Stimulated activated CD4-positive, alpha-beta T cell treated with anti-CD3 and anti-CD28 coated beads, TNF-alpha, amount 100 ng/mL, for 4 hours (primary cell): ENCODE measurements at regions not wholly inside any gene's neighbourhood (a gene's known extent, or its start where the extent isn't known, plus 50 kb on each side); places are given as distances from the start of the nearest gene placed in this dataset.

Source experiments
- DNase-seq, 3 experiments: peaks; one replicate each; pipeline ENCODE4 v3.0.0-alpha.2; 2020; ENCODE audit warnings: low read depth in 3 of 3

DNA sequence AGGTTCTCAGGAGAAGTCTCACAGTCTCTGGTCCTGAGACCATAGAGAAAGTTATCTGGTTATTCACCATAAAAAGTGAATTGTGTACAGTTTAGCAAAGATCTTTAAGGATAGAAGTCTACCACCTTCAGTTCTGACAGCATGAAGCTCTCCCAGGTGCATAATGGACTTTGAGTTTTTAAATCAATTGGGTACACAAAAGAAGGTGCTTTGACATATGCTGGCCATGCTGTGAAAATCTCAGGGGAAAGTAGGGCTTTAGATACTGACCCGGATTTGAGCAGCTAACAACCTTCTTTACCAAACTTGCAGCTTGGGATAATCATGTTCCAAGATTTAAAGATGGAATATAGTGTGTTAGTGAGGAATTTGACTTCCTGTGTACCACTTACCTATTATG, 264.2 kb downstream of the ZSWIM6 start:
- DNase-seq, result no peak

- DNase-seq, result no peak
Measured at GRCh38 chr5:61597684-61598083, 265.6 kb downstream of the ZSWIM6 start.

DNA sequence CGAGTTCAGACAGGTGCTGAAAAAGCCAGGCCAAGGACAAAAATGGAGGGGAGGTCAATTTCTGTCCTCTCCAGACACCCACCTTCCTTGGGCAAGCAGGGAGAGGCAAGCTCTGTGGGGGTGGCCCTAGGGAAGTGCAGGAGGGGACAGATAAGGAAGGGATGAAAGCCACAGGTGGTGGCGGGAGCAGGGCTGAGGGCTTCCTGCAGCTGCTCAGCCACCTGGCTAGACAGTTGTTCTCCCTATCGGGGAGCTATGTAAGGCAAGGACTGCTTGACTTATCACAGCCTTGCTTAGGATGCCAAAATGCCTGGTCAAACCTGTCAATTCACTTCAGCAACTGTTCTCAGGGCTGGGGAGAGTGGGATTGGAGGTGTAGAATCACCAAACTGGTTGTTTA, 266.1 kb downstream of the ZSWIM6 start:
- DNase-seq, result no peak

DNA sequence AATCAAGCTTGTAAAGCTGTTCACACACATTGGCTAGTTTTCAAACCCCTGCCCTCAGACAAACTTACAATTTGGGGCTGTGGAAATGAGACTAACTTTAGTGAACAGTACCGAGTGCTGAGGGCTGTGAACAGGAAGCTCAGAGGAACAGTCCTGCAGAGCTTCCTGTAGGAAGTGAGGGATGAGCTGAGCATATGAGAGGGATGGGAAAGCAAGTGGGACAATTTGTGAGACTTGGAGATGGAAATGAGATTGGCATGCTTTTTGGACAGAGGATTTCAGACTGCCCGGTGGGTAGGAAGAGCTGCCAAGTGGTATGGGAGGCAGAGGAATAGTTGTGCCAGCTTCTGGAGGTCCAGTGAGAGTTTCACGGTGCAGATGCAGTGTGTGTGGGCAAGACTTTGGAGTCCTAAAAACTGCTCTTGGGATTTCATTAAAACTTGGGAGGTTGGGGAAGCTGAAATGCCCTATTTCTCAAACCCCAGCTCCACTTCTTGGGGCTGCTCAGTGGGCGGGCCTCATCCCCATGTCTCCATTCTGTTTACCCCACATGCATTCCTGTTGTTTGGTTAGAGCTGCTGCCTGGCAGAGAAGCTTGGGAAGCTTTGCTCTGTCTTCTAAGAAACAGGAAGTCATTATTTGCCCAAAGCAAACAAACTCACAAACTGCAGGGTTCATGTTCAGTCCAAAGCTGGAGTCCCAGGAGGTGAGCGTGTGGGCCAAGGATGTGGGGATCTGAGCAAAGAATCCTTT, 267.5 kb downstream of the ZSWIM6 start:
- DNase-seq, result no peak

DNA sequence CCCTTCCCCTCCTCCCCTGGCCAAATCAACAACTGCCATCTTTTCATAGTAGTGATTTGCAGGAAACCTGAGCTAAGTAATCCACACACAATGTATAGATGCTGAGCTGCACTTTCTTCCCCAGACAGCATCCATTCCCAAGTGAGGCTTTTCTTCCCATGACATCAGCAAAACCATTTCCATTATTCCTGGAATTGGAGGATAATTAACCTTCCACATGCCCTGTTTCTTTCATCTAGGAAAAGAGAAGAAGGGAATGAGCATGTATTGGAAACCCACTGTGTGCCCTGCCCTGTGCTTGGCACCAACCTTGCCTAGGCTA, 268.0 kb downstream of the ZSWIM6 start:
- DNase-seq, result no peak

DNA sequence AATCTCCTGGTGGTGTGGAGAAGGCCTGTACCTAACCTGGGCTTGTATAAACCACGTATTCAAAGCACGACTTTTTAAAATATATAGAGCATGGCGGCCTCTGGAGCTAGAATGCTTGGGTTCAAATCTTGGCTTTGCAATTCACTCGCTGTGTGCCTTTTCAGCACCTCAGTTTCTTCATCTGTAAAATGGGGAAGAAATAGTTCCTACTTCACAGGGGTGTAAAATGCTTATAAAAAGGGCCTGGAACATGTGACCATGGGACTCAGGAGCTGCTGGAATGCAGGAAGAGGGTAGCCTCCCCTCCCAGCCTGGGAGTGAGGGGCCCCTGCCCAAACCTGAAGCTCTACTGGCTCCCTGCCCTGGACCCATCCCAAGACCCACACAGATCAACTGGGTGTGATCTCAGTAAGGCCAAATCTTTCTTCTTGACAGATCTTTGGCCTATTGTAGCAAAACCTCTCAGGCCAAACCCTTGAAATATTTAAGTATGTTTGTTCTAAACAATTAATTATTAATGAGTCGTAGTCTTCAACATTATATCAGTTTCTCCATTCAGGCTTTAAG, 269.0 kb downstream of the ZSWIM6 start:
- DNase-seq, result no peak

DNA sequence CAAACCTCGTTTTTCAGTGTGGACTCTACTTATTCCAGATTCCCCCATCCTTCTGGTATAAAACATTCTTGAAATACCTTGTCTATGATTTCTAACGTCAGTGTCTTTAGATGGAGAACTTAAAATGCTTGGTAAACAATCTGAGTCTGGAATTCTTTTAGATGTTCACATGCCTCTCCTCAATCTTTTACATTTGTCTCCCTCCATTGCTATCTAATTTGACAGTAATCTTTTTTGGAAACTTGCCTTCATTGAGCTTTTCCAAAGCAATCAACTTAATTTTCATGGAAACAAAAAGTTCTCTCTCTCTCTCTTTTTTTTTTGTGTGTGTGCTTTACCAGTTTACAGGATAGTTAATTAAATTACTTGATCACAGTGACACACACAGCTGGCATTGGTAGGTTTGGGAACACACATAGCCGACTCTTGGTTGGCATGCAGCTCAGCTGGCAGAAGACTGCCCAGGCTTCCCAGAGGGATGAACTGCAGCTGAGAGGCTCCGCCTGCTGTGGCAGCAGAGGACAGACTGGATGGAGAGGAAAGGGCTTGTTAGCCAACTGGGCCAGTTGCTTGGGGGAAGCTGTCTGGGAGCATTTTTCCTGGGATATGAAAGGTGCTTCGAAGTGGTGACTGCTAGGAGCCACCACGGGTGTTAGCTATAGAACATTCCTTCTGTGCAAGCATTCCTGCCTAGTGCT, 271.3 kb downstream of the ZSWIM6 start:
- no peak for DNase-seq

GRCh38 chr5:61604076-61605025, 272.3 kb downstream of the ZSWIM6 start:
- no peak for DNase-seq

DNA sequence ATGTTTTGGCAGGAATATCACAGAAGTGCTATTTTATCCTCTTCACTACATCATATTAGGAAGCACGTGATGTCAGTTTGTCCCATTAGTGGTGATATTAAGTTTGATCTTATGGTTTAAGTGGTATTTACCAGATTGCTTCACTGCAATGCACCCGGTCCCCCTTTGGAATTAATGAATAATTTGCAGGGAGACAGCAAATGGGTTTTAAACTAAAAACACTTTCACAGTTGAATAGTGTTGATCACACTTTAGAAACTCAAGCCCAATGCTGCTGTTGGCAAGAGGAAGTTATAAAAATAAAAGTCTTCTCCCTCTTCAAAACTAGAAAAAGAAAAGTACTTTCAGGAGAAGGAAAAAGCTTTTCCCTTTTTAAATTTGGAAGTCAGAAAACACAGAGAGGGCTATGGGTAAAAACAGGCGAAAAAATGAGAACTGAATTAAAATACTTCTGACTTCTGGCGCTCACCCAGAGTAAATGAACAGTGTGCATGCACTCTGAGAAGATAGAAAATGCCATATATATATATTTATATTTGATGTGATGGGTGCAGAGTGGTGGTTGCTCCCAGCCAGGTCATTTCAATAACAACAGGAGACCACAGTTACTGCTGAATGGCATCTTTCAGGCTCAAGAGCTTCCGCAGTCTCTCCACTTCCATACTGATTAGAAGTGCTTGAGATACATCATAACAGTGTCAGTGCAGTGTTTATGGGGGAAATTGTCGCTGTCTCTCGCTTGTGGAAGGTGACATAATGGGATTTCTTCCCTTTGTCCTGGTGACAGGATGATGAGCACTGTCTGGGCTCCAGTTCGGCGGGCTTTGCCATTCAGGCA, 278.0 kb downstream of the ZSWIM6 start:
- DNase-seq, result no peak

DNA sequence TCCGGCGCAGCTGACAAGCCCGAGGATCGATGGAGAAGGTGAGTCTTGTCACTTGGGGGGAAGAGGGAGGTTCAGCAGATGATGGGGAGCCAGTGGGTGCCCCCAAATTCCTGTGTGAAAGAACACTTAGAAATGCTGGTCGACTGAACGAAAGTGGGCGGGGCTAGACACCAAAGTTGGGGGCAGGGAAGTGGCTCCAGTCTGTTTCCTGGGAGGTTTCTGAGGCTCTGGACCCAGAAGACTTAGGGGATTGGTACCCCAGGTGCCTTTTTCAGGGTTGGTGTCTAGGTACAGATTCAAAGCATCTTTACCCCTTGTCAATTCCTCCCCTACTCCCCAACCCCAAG, 278.6 kb downstream of the ZSWIM6 start:
- DNase-seq, result no peak

GRCh38 chr5:61612431-61612830, 280.4 kb downstream of the ZSWIM6 start:
- no peak for DNase-seq

GRCh38 chr5:61613679-61614078, 281.6 kb downstream of the ZSWIM6 start:
- DNase-seq, result no peak

DNA sequence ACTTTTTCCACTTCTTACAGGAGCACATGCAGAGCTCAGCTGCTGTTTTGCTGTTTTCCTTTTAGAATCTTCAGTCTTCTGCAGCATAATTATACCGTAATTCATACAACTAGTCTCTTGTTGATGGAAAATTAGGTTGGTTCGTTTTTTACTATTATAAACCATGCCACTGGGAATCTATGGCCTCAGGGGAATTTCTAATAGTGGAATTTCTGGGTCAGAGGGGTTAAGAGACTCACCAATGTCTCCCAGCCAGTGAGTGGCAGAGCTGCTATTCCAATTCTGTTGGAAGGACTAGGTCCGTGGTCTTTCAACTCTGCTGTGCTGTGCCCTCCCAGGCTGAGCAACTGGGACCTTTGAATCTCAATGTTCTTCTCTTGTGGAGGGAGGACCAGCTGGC, 282.5 kb downstream of the ZSWIM6 start:
- no peak for DNase-seq

DNA sequence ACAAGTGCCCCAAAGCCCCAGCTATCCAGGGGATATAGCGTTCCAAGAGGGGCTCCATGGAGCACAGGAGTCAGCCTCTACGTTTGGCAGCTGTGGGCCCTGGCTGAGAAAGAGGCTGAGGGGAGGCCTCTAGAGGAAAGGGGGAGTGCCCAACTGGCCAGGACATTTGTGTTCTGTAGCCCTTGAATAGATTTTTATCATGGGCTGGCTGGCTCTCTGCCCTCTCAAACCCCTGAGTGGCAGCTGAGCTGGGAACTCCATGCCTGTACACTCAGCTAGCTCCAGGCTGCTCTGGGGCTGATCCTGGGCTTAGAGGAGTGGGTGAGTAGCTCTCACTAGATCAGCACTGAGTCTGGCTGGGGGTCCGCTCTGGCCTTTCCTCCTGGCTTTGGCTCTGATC, 285.0 kb downstream of the ZSWIM6 start:
- no peak for DNase-seq

GRCh38 chr5:61617995-61618525, 286.0 kb downstream of the ZSWIM6 start:
- DNase-seq, result no peak

DNA sequence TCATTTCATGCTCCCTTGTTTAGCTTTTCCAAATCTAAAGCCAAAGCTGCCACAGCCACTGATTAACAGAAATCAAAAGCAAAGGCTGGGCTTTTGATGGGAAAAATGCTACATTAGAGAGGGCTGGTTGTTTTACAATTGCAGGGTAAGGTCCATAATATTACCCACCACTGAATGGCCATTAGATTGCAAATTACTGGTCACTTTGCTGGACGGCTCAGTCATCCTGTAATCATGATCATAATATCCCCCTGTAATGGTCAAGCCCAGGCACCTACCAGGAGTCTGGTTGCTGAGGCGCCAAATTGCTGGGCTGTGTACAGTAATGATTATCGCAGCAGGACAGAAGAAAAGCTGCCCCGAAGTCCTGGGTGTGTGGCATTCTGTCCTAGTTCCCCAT, 286.5 kb downstream of the ZSWIM6 start:
- DNase-seq, result no peak

- DNase-seq, result no peak
Measured at GRCh38 chr5:61619289-61619688, 287.2 kb downstream of the ZSWIM6 start.

GRCh38 chr5:61619777-61620518, 287.9 kb downstream of the ZSWIM6 start:
- DNase-seq, result no peak

DNA sequence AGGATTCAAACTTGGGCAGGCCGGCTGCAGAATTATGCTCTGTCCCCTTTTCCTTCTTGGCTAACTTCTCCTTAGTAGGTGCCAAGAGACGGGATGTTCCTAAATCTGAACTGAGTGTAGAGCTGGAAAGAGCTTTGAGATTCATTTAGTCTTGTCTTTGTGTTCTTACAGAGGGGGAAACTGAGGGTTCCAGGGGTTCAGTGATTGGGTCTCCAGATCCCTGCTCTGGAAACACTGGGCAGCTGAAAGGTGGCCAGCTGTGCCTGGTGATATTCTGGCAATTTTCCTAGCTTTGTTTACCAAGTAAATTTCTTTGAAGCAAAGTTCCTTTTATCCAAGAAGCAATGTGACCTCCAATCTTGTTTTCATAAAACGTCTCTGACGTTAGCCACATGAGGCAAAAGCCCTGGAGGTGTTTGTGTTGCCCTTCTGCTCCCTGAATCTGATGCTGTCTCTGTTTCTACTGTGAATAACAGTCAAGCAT, 288.7 kb downstream of the ZSWIM6 start:
- no peak for DNase-seq

- no peak for DNase-seq
Measured at GRCh38 chr5:61621202-61621650, 289.2 kb downstream of the ZSWIM6 start.
